DMS153 treated with DMSO at 0.1 percent for 48 hours (cell line): ENCODE measurements at regions not wholly inside any gene's neighbourhood (a gene's known extent, or its start where the extent isn't known, plus 50 kb on each side); places are given as distances from the start of the nearest gene placed in this dataset.
"Not testable (repeated sequence)": the region's sequence is repeated elsewhere in the genome, so short reads cannot be mapped to it uniquely, and the experiment has no call there.

Source experiments
- DNase-seq: peaks from one replicate; lab custom pipeline; 2025; ENCODE audit not compliant: unreplicated experiment; lab: John Stamatoyannopoulos, UW

DNA sequence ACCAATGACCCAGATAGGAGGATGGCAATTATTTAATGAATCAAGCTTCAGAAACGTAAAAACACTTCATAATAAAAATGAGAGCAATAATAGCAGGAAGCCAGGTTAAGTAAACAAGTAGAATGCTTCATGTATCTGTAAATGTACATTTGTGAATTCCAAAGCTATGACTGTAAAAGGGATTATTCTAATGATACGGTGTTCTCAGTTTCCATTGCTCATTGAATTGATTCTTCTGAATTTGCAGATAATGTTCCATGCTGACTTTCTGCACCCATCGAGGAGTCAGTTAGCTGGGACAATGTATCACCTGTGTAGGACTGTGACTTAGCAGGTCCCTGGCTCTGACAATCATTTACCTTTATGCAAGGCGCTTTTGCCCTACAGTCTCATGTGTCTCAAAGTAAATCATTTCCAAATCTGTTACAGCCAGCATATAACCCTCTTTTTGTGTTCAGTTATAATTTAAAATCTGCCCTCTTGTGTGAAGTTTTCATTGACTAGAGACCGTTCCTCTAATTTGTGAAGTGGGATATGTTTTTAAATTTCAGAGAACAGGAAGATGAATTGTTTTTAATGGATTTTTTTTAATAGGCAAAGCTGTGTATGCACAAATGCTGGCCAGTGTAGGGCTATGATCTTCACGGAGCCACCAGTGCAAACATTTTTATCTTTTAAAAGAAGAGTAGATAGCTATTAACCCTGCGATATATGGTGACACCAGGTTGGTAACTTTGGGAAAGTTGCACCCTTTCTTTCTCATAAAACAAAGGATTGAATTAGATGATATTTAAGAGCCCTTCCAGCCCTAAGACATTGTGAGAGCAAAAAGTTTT is 267.1 kb downstream of the KLF5 start:
- DNase-seq, result no peak

DNA sequence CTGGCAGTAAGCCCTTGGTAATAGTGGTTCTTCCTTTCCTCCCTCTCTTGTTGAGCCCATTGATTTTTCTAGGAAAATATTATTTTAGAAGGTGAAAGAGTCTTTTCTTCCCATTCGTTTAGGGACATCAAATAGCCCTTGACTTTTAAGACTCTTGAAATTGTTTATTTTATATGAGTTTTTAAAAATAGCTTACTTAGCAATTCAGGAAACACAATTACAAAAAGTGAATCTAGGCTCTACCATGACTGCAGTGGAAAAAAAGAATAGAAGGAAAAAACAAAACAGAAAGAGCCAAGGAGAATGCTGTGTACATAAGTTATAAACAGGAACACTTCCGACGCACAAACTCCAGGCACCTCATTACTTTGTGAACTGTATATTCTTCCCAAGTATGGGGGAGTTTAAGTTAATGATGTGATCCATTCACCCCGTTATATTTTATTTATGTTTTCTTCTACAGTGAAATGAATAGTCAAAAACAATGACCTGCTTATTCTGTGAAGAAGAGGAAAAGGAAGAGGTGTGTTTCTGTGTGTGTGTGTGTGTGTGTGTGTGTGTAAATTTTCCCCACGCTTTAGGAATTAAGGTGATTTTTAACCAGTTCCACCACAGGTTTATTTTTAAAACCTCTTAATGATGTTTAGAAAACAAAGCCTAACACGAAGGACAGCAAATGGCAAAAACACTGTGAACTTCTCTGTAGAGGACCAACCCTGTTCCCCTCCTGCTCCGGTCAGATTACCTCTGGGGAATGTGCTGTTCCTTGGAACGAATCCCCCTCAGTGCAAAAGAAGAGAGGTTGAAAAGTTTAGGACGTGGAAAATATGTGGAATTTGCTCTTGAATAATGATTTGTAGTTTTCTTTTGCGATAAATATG is 266.3 kb downstream of the KLF5 start:
- no peak for DNase-seq

DNA sequence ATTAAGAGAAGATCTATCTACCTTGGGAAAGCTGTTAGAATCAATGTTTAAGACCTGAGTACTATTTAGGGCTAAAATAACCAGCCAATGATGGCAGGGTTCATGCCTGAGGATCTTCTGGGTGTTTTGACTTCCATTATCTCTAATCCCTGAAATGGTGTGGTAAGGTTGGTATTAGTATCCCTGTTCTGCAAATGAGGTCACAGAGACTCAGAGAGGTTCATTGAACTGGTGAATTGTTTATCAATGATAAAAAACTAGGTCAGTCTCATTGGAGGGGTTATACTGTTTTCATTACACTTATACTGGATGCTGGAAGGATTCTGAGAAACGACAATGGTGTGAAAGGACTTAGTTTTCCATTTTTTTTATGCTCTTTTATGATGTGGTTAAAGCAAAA is 264.8 kb downstream of the KLF5 start:
- DNase-seq, result no peak

DNA sequence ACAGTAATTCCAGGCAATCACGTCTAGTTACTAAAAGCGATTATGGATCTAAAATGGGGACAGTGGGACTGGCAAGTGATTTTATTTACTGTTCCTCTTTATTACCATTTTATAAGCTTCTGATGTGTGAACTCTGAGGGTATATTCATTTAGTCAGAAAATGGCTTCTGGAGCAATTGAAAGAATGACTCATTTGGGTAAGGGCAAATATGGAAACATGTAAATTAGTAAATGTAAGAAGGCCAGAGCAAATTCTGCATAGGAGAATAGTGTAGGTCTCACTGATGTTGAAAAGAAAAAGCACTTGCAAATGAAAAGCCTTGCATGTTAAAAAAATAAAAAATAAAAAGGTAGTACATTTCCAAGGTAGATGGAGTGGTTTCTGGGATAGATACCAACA is 262.2 kb downstream of the KLF5 start:
- DNase-seq, result no peak

DNA sequence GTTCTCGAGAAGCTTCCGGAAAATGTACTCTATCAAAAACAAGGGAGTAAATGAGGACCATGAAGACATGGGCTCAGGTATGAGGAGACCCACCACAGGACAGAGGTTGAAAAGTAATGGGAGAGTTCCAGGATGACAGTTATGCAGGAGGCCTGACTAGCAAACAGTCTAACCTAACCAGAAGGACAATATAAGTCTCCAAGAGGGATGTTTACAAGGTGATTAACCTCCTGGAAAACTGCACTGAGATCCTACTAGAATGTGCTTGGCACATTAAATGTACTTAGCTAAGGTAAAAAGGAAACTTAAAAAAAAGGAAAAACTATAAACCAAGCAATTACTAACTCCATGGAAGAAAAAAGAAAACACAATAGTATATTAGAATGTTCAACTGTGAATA is 258.3 kb downstream of the KLF5 start:
- no peak for DNase-seq

DNA sequence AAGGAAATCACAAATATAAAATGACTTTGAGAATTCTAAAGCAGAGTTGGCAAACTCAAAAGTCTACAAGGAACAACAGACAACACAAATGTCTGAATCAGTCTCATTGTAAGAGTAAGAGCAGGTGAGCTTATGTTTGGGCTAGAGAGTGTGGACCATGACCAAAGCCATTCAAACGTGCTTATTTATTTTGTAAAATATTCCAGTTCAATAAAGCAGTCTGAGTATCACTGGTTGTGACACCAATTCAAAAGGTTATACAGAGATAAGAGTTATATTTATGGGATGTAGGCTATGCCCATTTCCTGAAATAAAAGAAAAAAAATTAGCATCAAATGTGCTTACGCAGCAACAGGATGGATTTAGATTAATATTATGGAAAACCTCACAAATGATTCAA is 251.6 kb downstream of the KLF5 start:
- no peak for DNase-seq

DNA sequence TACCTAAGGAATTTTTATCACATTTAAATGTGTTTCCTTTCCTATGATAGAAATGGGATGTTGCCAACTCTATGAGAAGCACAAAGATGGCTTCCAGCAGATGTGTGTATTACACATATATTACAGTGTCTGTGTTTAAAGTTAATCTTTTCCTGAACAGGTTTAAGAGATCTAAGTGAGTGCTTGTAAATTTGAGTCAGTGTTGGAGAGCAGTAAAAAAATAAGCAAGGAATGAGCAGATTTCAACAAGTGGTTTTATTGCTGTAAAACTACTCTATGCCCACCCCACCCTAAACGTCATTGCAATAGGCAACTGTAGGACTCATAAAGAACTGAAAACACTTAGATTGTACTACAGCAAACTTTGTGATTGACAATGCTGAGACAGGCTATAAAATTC is 248.7 kb downstream of the KLF5 start:
- no peak for DNase-seq

DNA sequence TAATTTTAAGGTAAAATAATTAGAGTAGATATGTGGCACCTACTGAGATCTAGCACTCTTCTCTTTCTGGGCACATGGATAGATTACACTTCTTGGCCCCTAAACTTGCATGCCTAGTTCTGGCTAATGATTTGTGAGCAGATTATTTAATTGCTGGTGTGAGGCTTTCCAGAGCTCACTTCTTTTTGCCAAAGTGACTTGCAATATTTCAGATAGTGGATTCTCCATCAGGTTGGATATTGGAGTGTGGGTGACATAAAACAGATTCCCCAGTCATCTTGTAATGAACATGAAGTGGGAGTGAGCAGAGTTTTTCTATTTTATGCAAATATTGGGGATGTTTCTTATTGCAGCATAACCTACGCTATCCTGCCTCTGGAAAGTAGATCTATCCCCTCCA is 247.9 kb downstream of the KLF5 start:
- DNase-seq, result no peak

DNA sequence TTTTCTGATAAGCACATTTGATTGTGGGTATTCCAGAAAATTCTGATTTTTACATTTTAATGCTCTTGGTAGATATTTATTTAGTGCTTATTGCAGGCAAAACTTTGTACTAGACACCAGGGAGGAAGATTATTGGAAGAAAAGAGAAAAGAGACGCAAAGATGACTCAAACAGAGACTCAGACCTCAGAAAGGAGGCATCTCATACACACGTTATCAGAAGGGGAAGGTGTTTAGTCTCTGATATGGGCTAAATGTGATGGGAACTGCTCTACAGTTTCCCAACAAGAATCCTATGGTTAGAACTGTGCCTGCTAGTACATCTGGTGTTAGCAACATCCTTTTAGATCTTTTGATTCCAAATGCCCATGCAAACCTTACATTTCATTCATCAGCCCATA is 245.6 kb downstream of the KLF5 start:
- DNase-seq, result no peak

DNA sequence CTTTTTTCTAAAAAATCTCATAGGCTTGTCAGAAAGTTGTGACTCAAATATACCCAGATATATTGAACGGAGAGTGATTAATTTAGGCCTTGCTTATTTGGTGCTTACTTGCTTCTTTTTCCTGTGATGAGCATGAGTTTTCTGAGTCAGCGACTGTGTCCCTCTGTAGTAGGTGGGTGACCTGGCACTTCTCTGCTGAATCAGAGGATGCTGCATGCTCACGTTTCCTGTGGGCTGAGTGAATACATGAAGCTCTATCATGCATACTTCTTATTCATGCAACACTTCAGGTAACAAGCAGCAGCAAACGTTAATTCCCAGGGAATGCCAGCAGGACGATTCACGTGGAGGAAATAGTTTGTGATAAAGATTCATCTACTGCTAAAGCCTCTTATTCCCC is 245.0 kb downstream of the KLF5 start:
- no peak for DNase-seq

DNA sequence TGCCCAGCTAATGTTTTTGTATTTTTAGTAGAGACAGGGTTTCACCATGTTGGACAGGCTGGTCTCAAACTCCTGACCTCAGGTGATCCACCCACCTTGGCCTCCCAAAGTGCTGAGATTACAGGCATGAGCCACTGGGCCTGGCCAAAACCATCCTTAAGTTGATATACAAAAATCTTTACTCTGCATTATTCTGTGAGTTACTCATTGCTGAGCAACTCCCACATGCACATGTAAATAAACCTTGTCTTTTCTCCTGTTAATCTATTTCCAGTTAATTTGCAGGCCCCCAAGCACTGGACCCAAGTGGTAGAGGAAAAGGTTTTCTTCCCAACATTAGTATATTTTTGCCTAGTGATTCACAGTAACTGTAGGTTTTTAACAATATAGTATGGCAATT is 242.8 kb downstream of the KLF5 start:
- not testable (repeated sequence) for DNase-seq

DNA sequence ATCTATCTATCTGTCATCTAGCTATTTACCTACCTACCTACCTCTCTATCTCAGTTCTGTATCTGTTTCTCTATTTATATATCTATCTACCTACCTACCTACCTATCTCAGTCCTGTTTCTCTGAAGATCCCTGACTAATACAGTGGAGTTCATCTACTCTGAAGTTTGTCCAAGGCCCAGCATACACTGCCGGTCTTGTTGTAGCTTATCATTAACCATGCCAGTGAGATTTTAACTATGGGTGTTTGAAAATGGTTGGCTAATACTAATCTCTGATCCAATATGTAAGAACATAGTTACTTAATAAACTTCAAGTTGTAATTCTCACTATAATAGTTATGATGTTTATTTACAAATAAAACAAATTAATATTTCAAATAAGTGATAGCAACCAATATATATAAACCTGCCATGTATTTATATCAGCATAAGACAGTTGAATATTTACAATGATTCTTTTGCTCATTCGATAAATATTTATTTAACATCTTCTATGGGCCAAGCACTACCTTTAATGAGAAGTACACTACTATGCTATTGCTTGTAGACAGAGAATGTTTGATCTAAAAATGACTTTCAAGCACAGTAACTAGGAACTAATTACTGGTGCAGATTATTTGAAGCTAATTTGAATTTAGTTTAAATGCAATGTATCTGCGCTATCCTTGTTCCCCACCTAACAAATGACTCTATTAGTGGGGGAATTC is 242.1 kb downstream of the KLF5 start:
- no peak for DNase-seq

DNA sequence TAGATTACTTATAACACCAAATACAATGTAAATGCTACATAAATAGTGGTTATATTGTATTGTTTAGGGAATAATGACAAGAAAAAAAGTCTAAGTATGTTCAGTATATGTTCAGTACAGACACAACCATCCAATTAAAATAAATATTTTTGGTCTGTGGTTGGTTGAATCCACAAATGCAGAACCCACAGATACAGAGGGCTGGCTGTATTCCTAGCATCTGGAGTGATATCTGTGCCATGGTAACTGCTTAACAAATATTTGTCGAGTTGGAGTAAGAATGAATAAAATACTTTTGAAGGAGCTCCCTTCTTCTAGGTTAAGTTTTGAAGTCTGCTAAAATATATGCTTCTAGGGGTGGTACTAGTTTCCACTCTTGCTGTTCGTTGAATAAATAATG is 241.0 kb downstream of the KLF5 start:
- no peak for DNase-seq

DNA sequence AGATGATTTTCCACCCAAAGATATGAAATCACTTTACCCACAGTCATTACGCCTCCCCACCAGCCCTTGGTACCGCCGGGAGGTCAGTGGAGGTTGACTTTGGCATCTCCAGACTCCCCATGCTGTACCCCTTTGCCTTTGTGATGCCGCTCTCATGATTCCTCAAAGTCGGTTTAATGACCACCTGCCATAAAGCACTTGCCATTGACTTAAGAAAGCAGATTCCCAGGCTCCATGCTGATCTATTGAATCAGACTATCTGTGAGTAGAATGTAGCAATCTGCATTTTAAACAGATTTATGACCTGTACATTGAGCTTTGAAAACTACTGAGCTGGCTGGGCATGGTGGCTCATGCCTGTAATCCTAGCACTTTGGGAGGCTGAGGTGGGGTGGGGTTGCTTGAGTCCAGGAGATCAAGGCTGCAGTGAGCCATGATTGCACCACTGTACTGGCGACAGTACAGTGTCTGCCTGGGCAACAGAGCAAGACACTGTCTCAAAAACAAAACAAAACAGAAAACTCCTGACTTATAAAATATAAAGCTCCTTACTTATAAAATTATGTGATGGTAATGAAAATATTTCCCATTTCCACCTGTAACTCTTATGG is 235.2 kb downstream of the KLF5 start:
- DNase-seq, result no peak

DNA sequence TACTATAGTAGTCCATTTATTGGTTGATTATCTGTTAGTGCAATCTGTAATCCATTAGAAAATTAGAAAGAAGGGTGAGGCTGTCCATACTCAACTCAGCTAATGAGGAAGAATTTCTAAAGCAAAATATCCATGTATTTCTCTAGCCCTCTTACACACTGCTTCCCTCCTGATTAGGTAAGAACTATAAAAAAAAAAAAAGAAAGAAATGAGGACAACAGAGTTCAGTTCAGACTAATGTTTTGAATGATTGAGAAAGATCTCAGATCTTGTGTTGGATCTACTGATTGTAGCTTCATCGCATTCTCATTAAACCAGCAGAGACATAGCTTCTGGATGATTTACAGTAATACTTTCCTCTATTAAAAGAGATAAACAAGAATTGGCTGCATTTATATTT is 233.3 kb downstream of the KLF5 start:
- DNase-seq, result no peak

DNA sequence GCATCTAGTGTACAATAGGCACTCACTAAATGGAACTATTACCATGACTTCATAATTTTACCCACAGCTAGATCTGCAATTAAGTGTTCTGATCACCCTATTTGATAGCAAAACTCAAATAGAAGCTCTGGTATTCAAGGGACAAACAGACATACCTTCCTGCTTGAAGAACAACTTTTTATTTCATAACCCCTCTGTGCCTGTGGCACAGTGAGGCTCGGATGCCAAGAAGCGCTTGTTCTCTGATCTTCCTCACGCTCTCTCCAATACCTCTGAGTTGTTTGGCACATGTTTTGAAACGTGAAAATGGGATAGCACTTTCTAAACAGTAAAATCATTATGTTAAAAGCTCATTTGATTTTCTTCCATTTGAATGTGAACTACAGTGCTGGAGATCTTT is 232.0 kb downstream of the KLF5 start:
- DNase-seq, result no peak

DNA sequence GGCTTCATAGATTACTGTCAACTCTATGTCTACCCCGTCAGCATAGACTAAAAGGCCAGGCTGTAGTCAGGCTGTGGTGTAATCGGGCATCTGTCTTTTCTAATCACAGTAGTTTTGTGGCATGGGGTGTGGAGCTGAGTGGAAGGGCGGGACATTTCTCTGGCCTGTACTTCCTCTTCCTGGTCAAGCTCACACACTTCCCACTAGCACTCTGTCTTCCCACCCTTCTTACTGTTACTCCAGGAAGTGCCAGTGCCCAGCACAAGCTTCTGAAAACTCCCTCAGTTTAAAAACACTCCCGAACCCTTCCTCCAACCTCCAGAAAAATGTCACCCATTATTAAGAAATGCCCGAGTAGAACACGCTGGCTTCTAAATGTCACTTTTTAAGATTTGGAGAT is 229.8 kb downstream of the KLF5 start:
- no peak for DNase-seq

DNA sequence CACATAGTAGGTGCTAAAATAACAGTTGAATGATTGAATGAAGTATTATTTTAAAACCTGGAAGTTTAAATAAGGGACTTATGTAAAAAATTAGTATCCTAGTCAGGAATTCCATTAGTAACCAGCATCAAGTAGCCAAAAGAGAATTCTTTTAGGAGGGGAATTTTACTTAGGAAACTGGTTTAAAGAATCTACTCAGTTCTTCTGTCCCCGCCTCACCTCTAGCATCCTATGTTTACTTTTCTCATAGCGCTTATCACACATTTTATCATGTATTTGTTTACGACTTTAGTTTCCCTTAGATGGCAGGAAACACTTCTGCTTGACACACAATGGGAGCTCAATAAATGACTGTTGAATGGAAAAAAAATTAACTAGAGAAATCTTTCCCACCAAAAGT is 229.0 kb downstream of the KLF5 start:
- DNase-seq, result no peak

DNA sequence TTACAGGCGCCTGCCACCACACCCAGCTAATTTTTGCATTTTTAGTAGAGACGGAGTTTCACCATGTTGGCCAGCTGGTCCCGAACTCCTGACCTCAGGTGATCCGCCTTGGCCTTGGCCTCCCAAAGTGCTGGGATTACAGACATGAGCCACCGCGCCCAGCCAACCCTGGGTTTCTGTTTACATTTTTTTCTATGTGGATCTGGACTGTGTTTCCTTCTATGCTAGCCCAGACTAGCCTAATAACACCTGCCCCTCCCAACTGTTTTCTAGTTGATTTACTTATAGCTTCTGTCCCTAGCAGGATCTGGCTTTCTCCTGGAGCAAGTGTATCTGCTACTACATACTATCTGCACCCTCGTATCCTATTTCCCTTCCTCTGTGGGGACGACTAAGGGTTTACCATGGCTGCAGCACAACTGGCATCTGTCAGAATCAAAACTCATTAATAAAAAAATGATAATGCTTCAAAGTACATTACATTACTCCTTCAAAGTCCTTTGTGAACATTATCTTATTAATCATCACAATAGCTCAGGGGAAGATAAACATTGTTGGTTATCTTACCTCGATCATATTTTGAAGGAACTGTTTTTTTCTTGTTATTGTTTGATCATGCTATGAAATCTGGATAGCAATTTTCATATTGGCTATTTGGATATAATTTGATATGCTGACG is 228.3 kb downstream of the KLF5 start:
- no peak for DNase-seq

DNA sequence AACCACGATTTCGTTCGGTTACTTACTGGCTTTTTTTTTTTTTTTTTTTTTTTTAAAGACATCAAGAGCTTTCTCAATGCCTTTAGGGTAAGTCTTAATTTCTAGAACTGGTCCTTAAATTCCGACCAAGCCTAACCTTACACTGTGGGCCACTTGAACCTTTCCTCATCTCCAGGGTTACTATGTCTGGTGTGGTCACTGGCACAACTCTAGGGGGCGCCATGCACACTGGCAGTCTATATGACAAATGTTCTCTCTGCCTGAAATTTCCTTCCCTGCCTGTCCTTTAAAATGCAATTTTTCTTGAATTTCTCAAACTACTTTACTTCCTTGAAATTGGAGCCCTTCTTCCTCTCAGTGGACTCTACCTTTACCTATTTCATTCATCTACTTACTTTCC is 227.4 kb downstream of the KLF5 start:
- no peak for DNase-seq
